ENCODE measurements at regions not wholly inside any gene's neighbourhood (a gene's known extent, or its start where the extent isn't known, plus 50 kb on each side); places are given as distances from the start of the nearest gene placed in this dataset.

DNA sequence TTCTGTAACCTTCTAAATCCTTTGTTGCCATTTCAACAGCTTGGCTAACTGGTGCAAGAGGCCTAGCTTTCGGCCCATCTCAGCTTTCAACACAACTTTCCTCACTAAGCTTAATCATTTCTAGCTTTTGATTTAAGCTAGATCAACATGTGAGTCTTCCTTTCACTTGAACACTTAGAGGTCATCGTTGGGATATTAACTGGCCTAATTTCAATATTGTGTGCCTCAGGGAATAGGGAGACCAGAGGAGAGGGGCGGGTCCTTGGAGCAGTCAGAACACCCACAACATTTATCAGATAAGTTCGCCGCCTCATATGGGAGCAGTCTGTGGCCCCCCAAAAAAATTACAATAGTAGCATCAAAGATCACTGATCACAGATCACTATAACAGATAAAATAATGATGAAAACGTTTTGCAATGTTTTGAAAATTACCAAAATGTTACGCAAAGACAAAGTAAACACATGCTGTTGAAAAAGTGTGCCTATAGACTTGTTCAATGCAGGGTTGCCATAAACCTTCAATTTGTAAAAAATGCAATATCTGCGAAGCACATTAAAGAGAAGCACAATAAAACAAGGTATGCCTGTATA is 66.8 kb upstream of the PCSK1 start (continued):
- TF ChIP-seq RBBP5 (IDR thresholded peaks at IDR 0.05; ENCODE audit: borderline replicate concordance, low read depth, low read length) (no peak), BCL11A (IDR thresholded peaks at IDR 0.05; ENCODE audit: low read depth in 2 of 2, low read length in 2 of 2) (no peak), SRF (IDR thresholded peaks at IDR 0.05; ENCODE audit: low read depth, low read length) (no peak), CHD1 (IDR thresholded peaks at IDR 0.05; ENCODE audit: low read depth, low read length) (no peak), JUND (IDR thresholded peaks at IDR 0.05; ENCODE audit: low read length) (no peak), TAF7 (optimal IDR thresholded peaks at IDR 0.05; ENCODE audit: borderline replicate concordance, low read depth, low read length) (no peak), RNF2 (IDR thresholded peaks at IDR 0.05; ENCODE audit: borderline replicate concordance, low read depth, low read length, missing control alignments, poor library complexity, severe bottlenecking) (no peak), SIN3A (conservative IDR thresholded peaks at IDR 0.05 in 1 of 2, IDR thresholded peaks at IDR 0.05 in 1 of 2; ENCODE audit: low read depth in 1 of 2, low read length in 2 of 2) (no peak)

Data from H1 (cell line).